Testis (tissue), 2 donors: ENCODE measurements at regions not wholly inside any gene's neighbourhood (a gene's known extent, or its start where the extent isn't known, plus 50 kb on each side); places are given as distances from the start of the nearest gene placed in this dataset.

ENCODE experiments used
- POLR2A ChIP-seq: fragments of 450-650 bp; IDR thresholded peaks from one replicate; pipeline ENCODE4 v1.6.1; 2017; ENCODE audit warnings: antibody characterized with exemption, mild to moderate bottlenecking, moderate library complexity
- TF ChIP-seq, protein P1 (sequence below), 3 experiments: fragments of 450-650 bp in 2 of 3; fragments of 200-600 bp in 1 of 3; sonication (generic) in 1 of 3; IDR thresholded peaks; one replicate each; pipeline ENCODE4 v1.5.1; 2016 to 2019; ENCODE audit warnings: antibody characterized with exemption in 3 of 3, mild to moderate bottlenecking in 2 of 3, moderate library complexity in 1 of 3

DNA sequence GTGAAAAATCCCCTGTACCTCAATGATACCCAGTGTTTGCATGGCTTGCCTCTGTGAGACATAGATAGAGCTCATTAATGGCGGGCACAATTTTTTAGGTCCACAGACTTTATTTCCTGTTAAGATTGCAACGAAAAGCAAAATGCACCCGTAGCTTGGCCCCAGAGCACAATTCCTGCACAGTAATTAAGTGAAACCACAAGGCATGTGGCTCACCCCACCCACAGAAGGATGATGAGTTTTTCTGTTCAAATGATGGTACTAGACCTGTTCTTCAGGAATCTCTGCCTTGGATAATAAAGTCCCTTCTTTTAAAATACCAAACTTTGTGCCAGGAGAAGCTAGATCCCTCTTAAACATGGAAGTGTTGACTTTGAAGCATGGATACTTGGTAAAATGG, 738.1 kb downstream of the QKI start:
- TF ChIP-seq, protein P1, sequence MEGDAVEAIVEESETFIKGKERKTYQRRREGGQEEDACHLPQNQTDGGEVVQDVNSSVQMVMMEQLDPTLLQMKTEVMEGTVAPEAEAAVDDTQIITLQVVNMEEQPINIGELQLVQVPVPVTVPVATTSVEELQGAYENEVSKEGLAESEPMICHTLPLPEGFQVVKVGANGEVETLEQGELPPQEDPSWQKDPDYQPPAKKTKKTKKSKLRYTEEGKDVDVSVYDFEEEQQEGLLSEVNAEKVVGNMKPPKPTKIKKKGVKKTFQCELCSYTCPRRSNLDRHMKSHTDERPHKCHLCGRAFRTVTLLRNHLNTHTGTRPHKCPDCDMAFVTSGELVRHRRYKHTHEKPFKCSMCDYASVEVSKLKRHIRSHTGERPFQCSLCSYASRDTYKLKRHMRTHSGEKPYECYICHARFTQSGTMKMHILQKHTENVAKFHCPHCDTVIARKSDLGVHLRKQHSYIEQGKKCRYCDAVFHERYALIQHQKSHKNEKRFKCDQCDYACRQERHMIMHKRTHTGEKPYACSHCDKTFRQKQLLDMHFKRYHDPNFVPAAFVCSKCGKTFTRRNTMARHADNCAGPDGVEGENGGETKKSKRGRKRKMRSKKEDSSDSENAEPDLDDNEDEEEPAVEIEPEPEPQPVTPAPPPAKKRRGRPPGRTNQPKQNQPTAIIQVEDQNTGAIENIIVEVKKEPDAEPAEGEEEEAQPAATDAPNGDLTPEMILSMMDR (IDR thresholded peaks at IDR 0.05): no peak
- no peak for TF ChIP-seq POLR2A
